Stimulated activated CD4-positive, alpha-beta T cell treated with anti-CD3 and anti-CD28 coated beads, Interleukin-1b, Interleukin-23, amount 100 ng/mL, for 4 hours (primary cell): ENCODE measurements at regions not wholly inside any gene's neighbourhood (a gene's known extent, or its start where the extent isn't known, plus 50 kb on each side); places are given as distances from the start of the nearest gene placed in this dataset.
"Not testable (repeated sequence)": the region's sequence is repeated elsewhere in the genome, so short reads cannot be mapped to it uniquely, and the experiment has no call there.

ENCODE experiments used
- DNase-seq, 2 donors: peaks; one replicate each; pipeline ENCODE4 v3.0.0-alpha.2; 2020; ENCODE audit warnings: low read depth in 2 of 2

DNA sequence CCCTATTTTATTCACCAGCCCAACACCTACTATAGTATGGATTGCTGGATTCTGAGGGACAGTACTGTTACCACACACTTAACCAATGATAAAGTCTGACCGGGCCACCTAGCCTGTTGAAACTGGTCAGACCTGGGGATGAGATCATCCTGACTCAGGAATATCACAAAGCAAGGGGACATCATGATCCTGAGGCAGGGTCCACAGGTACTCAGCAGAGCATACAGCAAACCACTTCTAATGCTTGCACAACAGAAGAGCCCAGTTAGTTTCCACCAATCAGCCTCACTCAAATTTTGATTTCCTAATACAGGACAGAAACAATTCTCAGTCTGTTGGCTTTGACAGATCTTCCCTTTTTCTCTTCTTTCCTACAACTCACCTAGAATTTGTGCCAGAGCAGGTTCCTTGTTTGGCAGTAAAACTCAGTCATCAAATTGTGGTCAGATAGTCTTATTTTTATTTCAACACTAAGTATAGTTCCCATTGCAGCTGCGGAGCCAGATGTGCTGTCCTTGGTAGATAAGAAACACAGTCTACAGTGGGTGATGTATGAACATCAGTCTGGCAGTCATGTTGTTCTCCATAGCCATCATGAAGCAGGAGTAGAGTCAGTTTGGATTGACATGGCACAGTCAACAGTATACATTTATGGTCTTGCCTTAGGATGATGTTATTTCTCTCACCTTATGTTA, 90.1 kb upstream of the PRR23C start:
- no peak for DNase-seq

DNA sequence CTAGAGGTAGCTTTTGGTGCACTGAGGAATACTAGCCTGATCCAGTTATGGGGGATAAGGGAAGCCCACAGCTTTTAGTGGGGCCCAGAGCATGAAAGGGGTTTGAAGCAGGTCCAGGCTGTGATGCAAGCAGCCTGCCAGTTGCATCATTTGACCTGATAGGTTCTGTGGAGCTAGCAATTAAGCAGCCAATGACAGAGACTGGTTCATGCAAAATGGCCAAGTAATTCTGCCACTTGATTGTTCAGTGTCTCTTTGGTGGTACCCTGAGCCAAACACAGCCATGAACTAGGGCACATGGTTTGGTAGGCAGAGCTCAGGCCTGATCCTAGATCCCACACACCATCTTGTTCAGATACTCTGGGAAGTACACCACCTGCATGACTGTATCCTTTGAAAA, 91.0 kb upstream of the PRR23C start:
- no peak for DNase-seq

DNA sequence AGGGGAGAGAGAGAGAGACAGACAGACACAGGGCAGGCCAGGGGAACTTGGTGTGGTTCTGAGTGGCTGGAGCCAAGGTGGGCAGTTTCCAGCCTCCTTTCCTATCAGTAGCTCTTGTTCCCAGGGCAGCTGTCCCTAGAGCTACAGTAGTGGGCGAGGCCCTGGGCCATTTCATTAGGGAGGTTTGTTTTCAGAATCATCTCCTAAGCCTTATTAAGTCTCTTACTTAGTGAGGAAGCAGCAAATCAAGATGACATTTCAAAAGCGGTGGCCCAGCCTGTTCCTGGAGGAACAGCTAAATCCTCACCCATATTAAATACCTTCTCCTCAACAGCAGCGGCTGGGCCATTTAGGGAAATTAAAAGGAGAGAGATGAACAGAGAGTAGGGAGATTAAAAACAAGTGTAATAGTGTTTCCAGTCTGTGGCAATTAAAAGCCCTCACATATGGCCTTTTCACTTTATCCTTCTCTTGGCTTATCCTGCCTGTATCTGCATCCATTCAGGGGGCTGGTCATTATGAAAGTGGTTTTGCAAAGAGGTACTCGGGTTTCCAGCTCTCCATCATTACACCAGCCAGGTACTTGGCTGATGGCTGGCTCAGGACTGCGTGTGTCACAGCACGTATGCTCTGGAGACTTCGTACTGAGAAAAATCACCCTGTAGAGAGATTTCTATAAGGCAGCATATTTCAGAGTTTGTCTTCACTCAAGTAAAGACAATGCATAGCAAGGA, 91.9 kb upstream of the PRR23C start:
- no peak for DNase-seq

DNA sequence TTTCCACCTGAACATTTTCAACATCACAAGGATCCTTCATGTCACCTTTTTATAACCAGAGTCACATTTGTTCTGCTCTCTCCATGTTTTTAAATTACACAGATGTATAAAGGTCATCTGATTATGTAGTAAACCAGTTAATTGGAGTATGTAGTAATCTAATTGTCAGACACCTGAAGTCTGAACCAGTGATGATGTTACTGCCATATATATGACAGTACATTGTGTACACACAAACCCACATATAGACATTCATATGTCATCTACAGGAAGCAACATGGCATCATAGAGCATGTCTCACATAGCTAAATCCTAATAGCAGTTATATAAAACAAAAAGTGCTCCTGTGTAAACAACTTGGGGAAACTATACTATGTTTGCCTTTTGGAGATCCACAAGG, 95.9 kb upstream of the PRR23C start:
- DNase-seq: no peak

DNA sequence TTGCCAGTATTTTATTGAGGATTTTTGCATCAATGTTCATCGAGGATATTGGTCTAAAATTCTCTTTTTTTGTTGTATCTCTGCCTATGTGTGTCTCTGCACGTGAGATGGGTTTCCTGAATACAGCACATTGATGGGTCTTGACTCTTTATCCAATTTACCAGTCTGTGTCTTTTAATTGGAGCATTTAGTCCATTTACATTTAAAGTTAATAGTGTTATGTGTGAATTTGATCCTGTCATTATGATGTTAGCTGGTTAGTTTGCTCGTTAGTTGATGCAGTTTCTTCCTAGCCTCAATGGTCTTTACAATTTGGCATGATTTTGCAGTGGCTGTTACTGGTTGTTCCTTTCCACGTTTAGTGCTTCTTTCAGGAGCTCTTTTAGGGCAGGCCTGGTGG, 101.3 kb upstream of the PRR23C start:
- not testable (repeated sequence) for DNase-seq

- DNase-seq: no peak
Observed at GRCh38 chr3:139151530-139151929, 106.8 kb upstream of the PRR23C start.

- not testable (repeated sequence) for DNase-seq
Observed at GRCh38 chr3:139153434-139153833, 108.7 kb upstream of the PRR23C start.

DNA sequence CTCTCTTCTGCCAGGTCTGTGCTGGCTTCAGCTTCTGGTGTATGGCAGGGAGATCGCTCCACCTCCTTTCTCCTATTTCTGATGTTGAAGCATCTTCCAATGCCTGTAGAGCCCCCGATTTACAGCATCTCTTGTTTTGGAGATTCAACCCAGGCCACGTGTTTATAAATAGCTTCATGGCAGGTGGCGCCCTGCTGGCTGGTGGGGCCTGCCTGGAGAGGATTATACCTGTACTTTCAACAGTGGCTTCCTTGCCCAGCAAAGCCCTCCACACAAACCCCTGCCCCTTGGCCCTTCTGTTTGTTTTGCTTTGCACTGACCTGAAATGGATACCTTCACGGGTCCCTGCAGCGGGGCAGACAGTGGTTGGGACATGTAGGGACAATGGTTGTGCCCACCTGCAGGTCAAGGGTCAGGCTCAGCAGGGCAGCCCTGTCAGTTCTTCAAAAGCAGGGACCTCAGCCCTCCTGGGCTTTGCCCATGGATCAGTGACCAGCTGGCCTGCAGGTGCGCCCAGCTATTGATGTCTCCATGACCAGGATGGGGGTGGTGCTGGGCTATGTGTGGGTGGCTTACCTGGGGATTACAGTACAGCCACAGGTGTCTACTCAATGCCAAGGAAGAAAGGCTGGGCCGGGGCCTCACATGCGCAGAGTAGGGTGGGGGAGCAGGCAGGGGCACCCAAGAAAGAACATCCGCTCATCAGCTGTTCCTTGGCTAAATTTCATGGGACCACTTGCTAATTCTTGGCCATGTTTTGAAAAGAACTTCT, 112.7 kb upstream of the PRR23C start:
- DNase-seq: no peak

DNA sequence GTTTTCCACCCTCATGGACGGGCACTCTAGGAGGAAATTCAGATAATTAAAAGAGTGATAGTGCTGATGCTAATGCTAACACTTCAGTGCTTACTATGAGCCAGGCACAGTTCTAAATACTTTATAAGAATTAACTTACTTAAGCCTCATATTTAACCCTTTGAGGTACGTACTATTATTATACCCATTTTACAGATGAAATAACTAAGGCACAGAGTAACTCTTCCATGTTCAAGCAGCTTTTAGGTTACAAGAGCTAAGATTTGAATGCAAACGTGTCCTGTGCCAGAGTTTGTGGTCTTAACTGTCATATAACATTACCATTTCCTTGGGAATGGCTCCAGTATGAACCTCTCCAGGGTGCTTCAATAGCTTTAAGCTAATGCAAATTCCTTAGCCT, 114.7 kb upstream of the PRR23C start:
- no peak for DNase-seq

GRCh38 chr3:139173372-139174108, 128.8 kb upstream of the PRR23C start:
- no peak for DNase-seq

GRCh38 chr3:139180489-139180888, 135.8 kb upstream of the PRR23C start:
- no peak for DNase-seq

GRCh38 chr3:139182143-139182542, 137.5 kb upstream of the PRR23C start:
- no peak for DNase-seq

DNA sequence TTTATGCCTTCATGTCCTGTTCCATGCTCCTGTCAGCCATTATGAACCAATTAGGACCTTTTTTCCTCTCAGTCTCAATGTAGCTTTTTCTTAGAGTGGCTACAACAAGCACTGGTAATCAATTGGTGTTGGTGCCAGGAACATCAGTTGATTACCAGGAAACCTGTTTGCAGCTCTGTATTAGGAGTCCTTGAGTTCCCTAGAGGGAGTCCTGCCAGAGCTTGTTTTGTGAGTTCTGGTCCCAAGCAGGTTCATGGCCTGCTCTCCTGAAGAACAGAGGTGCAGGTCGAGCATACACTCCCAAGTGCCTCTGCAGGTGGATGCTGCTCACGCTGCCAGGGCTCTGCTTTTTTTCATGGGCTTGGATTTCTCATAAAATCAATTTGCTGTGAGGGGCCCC, 137.9 kb upstream of the PRR23C start:
- DNase-seq: no peak

GRCh38 chr3:139185527-139185926, 140.8 kb upstream of the PRR23C start:
- no peak for DNase-seq

- no peak for DNase-seq
Observed at GRCh38 chr3:139187154-139187553, 142.5 kb upstream of the PRR23C start.

- DNase-seq: no peak
Observed at GRCh38 chr3:139187648-139188047, 143.0 kb upstream of the PRR23C start.

DNA sequence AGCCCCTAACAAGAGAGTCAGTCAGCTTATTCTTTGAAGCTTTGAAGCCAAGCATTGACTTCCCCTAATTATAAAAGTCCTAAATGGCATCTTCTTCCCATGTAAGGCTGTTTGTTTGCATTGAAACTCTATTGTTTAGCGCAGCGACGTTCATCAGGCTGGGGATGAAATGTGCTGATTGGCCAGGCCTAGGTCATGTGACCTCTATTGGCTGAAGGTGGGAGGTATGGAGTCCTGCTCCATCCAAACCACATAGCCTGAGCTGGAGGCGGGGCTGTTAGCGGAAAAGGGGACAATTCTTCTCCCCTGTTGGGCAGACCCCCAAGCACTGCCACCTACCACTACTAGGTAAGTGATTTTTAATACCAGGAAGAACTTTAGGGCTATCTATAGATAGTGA, 145.3 kb upstream of the PRR23C start:
- no peak for DNase-seq

GRCh38 chr3:139194421-139194820, 149.4 kb upstream of the MRPS22 start:
- not testable (repeated sequence) for DNase-seq

DNA sequence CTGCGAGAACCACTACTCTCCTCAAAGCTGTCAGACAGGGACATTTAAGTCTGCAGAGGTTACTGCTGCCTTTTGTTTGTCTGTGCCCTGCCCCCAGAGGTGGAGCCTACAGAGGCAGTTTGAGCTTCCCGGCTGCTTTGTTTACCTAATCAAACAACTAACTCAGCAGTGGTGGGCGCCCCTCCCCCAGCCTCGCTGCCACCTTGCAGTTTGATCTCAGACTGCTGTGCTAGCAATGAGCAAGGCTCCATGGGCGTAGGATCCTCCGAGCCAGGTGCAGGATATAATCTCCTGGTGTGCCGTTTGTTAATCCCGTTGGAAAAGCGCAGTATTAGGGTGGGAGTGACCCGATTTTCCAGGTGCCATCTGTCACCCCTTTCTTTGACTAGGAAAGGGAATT, 147.7 kb upstream of the MRPS22 start:
- DNase-seq: not testable (repeated sequence)

DNA sequence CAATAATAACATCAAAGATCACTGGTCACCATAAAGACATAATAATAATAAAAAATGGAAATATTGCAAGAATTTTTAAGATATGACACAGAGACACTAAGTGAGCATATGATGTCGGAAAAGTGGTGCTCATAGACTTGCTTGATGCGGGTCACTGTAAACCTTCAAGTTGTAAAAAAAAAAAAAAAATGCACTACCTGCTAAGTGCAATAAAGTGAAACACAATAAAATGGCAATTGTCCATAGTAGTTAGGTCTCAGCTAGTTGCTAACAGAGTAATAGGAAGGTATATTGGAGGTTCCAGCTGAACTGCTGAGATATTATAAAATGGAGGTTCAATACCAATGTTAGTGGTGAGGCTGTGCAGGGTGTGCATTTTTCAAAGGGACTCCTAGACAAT, 146.6 kb upstream of the MRPS22 start:
- no peak for DNase-seq

DNA sequence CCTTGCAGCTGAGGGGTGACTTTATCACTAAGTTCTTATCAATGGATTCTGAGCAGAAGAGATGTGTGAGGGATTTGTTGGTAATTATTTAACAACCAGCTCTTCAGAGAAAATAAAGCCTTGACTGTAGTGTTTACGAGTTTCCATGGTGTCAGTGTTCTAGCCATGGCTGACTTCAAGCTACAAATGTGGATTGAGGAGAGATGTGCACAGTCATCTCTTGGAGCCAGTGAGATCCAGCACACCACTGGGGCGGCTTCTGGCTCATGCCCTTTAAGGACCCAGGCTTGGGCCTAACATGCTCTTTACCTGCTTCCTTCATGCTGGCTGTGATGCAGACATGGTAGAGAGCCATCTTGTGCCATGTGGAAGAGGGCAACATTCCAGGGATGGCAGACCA, 145.6 kb upstream of the MRPS22 start:
- DNase-seq: no peak

DNA sequence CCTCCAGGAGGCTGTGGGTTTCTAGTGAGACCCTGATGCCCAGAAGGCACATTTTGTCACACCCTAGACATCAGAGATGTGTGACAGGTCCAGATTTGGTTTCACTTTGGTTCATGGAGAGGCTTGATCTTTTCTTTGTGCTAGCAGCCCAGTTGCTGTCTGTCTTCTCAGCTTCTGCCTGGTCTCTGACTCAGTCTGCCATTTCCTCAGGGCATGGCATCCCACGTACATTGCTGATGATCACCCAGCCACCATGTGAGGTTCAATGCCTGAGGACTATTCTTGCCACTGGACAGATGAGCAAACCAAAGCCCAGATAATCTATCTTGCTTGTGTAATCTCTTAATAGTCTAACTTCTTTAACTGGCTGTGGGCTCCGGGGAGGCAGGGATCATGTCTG, 144.9 kb upstream of the MRPS22 start:
- no peak for DNase-seq
